PC-9 (cell line): ENCODE measurements at regions not wholly inside any gene's neighbourhood (a gene's known extent, or its start where the extent isn't known, plus 50 kb on each side); places are given as distances from the start of the nearest gene placed in this dataset.

Experiments
- BruUV-seq: library from RNA; stranded (reverse); fragments of 400-500 nt; replicated peaks from 2 replicates; lab custom pipeline; 2021; lab: Mats Ljungman, UMichigan
- CTCF ChIA-PET: fragments of 300-600 bp; sonication (Branson Sonifier 250); formaldehyde crosslinking; loops from one replicate; lab custom pipeline; 2022; ENCODE audit warnings: antibody characterized with exemption; lab: Charles Lee
- POLR2A ChIA-PET: fragments of 300-600 bp; sonication (Branson Sonifier 250); formaldehyde crosslinking; loops from one replicate; lab custom pipeline; 2022; ENCODE audit warnings: antibody characterized with exemption; ENCODE audit not compliant: unreplicated experiment; lab: Charles Lee
- DNase-seq, 2 experiments: peaks; one replicate each; pipeline versions ENCODE4 v3.0.0 to v3.0.0-alpha.2; 2015 to 2022; ENCODE audit warnings: mixed read lengths in 1 of 2
- H2AFZ ChIP-seq: fragments of 200-600 bp; sonication (generic); 2 replicates; pipeline ENCODE4 v1.8.1; 2017; ENCODE audit warnings: antibody characterized with exemption
- H3F3A ChIP-seq: fragments of 200-600 bp; sonication (generic); 2 replicates; pipeline ENCODE4 v1.8.1; 2017; ENCODE audit warnings: antibody characterized with exemption, mild to moderate bottlenecking, low read depth; ENCODE audit not compliant: insufficient read depth
- H3K27ac ChIP-seq: fragments of 200-600 bp; sonication (generic); 2 replicates; pipeline ENCODE4 v1.6.1; 2016; ENCODE audit warnings: mixed run types
- H3K27me3 ChIP-seq: fragments of 200-600 bp; sonication (generic); 2 replicates; pipeline ENCODE4 v1.6.1; 2016; ENCODE audit warnings: low read depth, mixed run types; ENCODE audit not compliant: insufficient read depth
- H3K36me3 ChIP-seq: fragments of 200-600 bp; sonication (generic); 2 replicates; pipeline ENCODE4 v1.6.1; 2016; ENCODE audit warnings: low read depth, mixed run types
- H3K4me1 ChIP-seq: fragments of 200-600 bp; sonication (generic); replicated peaks from 2 replicates; pipeline ENCODE4 v1.6.1; 2016; ENCODE audit warnings: mixed run types; ENCODE audit not compliant: insufficient read depth
- H3K4me2 ChIP-seq: fragments of 200-600 bp; sonication (generic); 2 replicates; pipeline ENCODE4 v1.6.1; 2017; ENCODE audit warnings: mixed run types
- H3K4me3 ChIP-seq: fragments of 200-600 bp; sonication (generic); 2 replicates; pipeline ENCODE4 v1.6.1; 2016; ENCODE audit warnings: mixed run types
- H3K79me2 ChIP-seq: fragments of 200-600 bp; sonication (generic); 2 replicates; pipeline ENCODE4 v1.6.1; 2017; ENCODE audit warnings: low read depth, mixed run types
- H3K9me2 ChIP-seq: fragments of 200-600 bp; sonication (generic); 2 replicates; pipeline ENCODE4 v1.8.1; 2017; ENCODE audit warnings: mild to moderate bottlenecking; ENCODE audit not compliant: insufficient read depth
- H3K9me3 ChIP-seq: fragments of 200-600 bp; sonication (generic); 2 replicates; pipeline ENCODE4 v1.8.1; 2016; ENCODE audit warnings: low read depth; ENCODE audit not compliant: insufficient read depth
- H4K20me1 ChIP-seq: fragments of 200-600 bp; sonication (generic); 2 replicates; pipeline ENCODE4 v1.8.1; 2017; ENCODE audit not compliant: insufficient read depth
- EZH2 ChIP-seq: fragments of 200-600 bp; sonication (generic); IDR thresholded peaks from 2 replicates; pipeline ENCODE4 v1.8.0; 2017; ENCODE audit warnings: antibody characterized with exemption, low read depth
- intact Hi-C: fragments of 100-400 bp; cut with micrococcal nuclease; formaldehyde crosslinking; loops from one replicate; pipeline ENCODE4 v1.10.0; 2022; ENCODE audit not compliant: unreplicated experiment
- TF ChIP-seq, protein P1 (sequence below): fragments of 200-600 bp; sonication (generic); conservative IDR thresholded peaks from 2 replicates; pipeline ENCODE4 v1.6.1; 2017; ENCODE audit warnings: mixed run types, antibody characterized with exemption, mild to moderate bottlenecking, moderate library complexity

DNA sequence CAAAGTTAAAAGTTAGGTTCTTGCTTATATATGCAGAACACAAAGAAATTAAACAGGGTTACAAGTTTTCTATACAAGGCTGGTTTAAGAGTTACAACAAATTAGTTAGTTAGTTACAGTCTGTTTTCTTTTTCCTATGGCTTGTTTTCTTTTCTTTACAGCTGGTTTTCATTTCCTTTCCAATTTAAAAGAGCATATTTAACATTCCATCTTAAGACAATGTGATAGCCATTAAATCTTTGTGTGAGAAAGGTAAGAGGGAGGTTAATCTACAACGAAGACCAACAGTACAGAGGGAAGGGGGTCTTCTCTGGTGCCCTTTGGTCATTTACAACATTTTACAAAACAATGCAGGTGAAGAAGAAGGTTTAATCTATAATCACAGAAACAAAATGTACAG is 290.6 kb downstream of the ZNF674 start:
- no peak overlapping the region for H3K4me2 ChIP-seq
- POLR2A ChIA-PET: no interaction called here
- peaks cover 8% of the 10 kb centered on the region for H3K4me1 ChIP-seq

DNA sequence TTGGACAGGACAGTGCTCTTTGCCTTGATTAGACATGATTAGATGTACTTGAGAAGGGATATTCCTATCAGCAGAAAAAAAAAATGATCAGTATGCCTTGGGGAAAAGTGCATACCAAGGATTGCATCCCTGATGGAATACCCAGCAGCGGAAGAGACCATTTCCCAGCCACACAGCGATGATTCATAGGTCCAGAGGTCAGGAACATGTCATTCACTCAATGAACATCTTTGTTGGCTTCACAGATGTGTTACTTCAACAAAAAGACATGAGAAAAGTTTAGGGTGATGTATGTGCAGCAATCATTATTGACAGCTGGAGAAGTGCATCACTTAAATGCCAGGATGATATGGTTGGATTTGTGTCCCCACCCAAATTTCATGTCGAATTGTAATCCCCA is 293.5 kb downstream of the ZNF674 start:
- H3K27ac ChIP-seq: no peak overlapping the region

More for the DNA sequence above, 290.6 kb downstream of the ZNF674 start:
- CTCF ChIA-PET: no interaction called here
- no peak overlapping the region for H3K27ac ChIP-seq
- TF ChIP-seq, protein P1, sequence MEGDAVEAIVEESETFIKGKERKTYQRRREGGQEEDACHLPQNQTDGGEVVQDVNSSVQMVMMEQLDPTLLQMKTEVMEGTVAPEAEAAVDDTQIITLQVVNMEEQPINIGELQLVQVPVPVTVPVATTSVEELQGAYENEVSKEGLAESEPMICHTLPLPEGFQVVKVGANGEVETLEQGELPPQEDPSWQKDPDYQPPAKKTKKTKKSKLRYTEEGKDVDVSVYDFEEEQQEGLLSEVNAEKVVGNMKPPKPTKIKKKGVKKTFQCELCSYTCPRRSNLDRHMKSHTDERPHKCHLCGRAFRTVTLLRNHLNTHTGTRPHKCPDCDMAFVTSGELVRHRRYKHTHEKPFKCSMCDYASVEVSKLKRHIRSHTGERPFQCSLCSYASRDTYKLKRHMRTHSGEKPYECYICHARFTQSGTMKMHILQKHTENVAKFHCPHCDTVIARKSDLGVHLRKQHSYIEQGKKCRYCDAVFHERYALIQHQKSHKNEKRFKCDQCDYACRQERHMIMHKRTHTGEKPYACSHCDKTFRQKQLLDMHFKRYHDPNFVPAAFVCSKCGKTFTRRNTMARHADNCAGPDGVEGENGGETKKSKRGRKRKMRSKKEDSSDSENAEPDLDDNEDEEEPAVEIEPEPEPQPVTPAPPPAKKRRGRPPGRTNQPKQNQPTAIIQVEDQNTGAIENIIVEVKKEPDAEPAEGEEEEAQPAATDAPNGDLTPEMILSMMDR: no peak
- TF ChIP-seq EZH2: no peak
- H3K27me3 ChIP-seq: no peaks in the 10 kb centered on the region
- H3F3A ChIP-seq: no peaks in the 10 kb centered on the region
- intact Hi-C loops: no loop called here
- no peak overlapping the region for H3K4me3 ChIP-seq
- H4K20me1 ChIP-seq: no peaks in the 10 kb centered on the region
- BruUV-seq: no TSS peak
- H3K36me3 ChIP-seq: no peaks in the 10 kb centered on the region
- no peak for DNase-seq
- H2AFZ ChIP-seq: no peak overlapping the region
- no peaks in the 10 kb centered on the region for H3K79me2 ChIP-seq
- no peaks in the 10 kb centered on the region for H3K9me3 ChIP-seq
- no peaks in the 10 kb centered on the region for H3K9me2 ChIP-seq

DNA sequence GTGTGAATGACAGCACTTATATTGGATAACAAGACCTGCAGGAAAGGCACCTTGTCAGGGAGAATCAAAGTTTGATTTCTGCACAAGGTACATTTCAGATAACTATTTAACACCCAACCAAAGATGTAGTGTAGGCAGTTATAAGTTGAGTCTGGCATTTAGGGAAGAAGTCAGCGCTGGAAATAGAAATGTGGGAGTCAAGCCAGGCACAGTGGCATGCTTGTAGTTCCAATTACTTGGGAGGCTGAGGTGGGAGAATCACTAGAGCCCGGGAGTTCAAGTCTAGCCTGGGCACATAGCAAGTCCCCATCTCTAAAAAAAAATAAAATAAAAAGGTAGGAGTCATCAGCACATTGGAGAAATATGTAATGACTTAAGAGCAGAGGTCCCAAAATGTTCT is 295.1 kb downstream of the ZNF674 start:
- BruUV-seq: no TSS peak
- no peak for DNase-seq
- no peak for TF ChIP-seq EZH2
- TF ChIP-seq, protein P1: no peak
- Histone ChIP-seq H4K20me1 (no peaks in the 10 kb centered on the region), H3F3A (no peaks in the 10 kb centered on the region), H3K27me3 (no peaks in the 10 kb centered on the region), H3K36me3 (no peaks in the 10 kb centered on the region), H3K9me2 (no peaks in the 10 kb centered on the region), H3K27ac (no peak overlapping the region), H2AFZ (no peak overlapping the region), H3K4me3 (no peak overlapping the region), H3K4me1 (no peaks in the 10 kb centered on the region), H3K79me2 (no peaks in the 10 kb centered on the region), H3K4me2 (no peak overlapping the region), H3K9me3 (no peaks in the 10 kb centered on the region)
- CTCF ChIA-PET: no interaction called here
- intact Hi-C loops: no loop called here
- POLR2A ChIA-PET: no interaction called here

More for the DNA sequence above, 293.5 kb downstream of the ZNF674 start:
- ChIA-PET POLR2A (no interaction called here), CTCF (no interaction called here)
- TF ChIP-seq, protein P1: no peak
- TF ChIP-seq EZH2: no peak
- Histone ChIP-seq H3K9me3 (no peaks in the 10 kb centered on the region), H3K36me3 (no peaks in the 10 kb centered on the region), H3K4me1 (no peaks in the 10 kb centered on the region), H3K79me2 (no peaks in the 10 kb centered on the region), H3K4me3 (no peak overlapping the region), H4K20me1 (no peaks in the 10 kb centered on the region), H3K27me3 (no peaks in the 10 kb centered on the region), H3K9me2 (no peaks in the 10 kb centered on the region), H3K4me2 (no peak overlapping the region), H3F3A (no peaks in the 10 kb centered on the region), H2AFZ (no peak overlapping the region)
- intact Hi-C loops: no loop called here
- no peak for DNase-seq
- no TSS peak for BruUV-seq
